Tibial artery (tissue), 4 donors: ENCODE measurements at regions not wholly inside any gene's neighbourhood (a gene's known extent, or its start where the extent isn't known, plus 50 kb on each side); places are given as distances from the start of the nearest gene placed in this dataset.
A peak's percentile ranks its signal among the peaks of the same experiment; 100 is the strongest.
"Not testable (repeated sequence)": the region's sequence is repeated elsewhere in the genome, so short reads cannot be mapped to it uniquely, and the experiment has no call there.

ENCODE experiments used
- DNase-seq, 2 donors: peaks; one replicate each; pipeline ENCODE4 v3.0.0-alpha.2; 2019
- H3K27ac ChIP-seq, 2 donors: fragments of 200-600 bp; sonication (generic) in 1 of 2; 1 replicate in 1 of 2; 2 replicates in 1 of 2; pipeline ENCODE4 v1.5.1; 2018 to 2019; ENCODE audit warnings: mild to moderate bottlenecking in 1 of 2
- H3K27me3 ChIP-seq, 2 donors: fragments of 200-600 bp; sonication (generic) in 1 of 2; one replicate each; pipeline versions ENCODE4 v1.5.1 to v1.6.0; 2016 to 2019
- H3K36me3 ChIP-seq, 3 donors: fragments of 200-600 bp; sonication (generic) in 2 of 3; one replicate each; pipeline ENCODE4 v1.5.1; 2016 to 2019; ENCODE audit warnings: mild to moderate bottlenecking in 2 of 3
- H3K4me1 ChIP-seq, 4 donors: fragments of 200-600 bp; sonication (generic) in 2 of 4; 1 replicate in 3 of 4; 2 replicates in 1 of 4; pipeline ENCODE4 v1.5.1; 2016 to 2019
- H3K4me3 ChIP-seq, 2 donors: fragments of 200-600 bp; sonication (generic) in 1 of 2; 1 replicate in 1 of 2; 2 replicates in 1 of 2; pipeline ENCODE4 v1.5.1; 2018 to 2019; ENCODE audit warnings: mild to moderate bottlenecking in 2 of 2
- H3K9me3 ChIP-seq, 3 donors: fragments of 200-600 bp; sonication (generic) in 1 of 3; one replicate each; pipeline ENCODE4 v1.5.1; 2016 to 2019
- intact Hi-C: fragments of 100-400 bp; cut with DNase I; formaldehyde crosslinking; loops from one replicate; pipeline ENCODE4 v1.15.0; 2023; ENCODE audit warnings: low total_unique reads
- TF ChIP-seq, protein P1 (sequence below), 2 experiments: fragments of 200-600 bp in 1 of 2; fragments of 450-650 bp in 1 of 2; IDR thresholded peaks; one replicate each; pipeline ENCODE4 v1.5.1; 2017 to 2019; ENCODE audit warnings: antibody characterized with exemption in 2 of 2, mild to moderate bottlenecking in 1 of 2, moderate library complexity in 1 of 2

DNA sequence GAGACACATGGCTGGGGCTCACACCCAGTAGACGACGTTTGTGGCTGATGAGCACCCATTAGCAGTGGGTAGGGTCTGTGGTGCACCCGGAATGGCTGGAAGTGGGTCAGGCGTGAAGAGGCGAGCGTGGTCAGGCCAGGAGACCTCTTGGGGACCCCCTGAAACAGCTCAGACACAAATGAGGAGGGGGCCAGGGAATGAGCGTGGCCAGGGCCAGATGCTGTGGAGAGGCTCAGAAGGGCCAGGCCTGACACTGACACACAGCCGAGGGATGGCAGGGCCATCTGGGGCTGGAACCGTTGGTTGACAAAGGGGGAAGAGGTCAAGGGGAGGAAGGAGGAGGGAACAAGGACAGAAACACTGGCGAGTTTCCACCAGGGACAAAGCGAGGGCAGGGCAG lies 162.8 kb downstream of the SHANK2 start:
- DNase-seq: no peak
- intact Hi-C loops: no loop called here
- Histone ChIP-seq H3K36me3 (no peaks in the 10 kb centered on the region), H3K27me3 (peaks cover 0 to 14% of the 10 kb centered on the region in 2 donors), H3K4me1 (no peaks in the 10 kb centered on the region), H3K27ac (no peak overlapping the region), H3K9me3 (no peaks in the 10 kb centered on the region), H3K4me3 (no peak overlapping the region)
- TF ChIP-seq, protein P1, sequence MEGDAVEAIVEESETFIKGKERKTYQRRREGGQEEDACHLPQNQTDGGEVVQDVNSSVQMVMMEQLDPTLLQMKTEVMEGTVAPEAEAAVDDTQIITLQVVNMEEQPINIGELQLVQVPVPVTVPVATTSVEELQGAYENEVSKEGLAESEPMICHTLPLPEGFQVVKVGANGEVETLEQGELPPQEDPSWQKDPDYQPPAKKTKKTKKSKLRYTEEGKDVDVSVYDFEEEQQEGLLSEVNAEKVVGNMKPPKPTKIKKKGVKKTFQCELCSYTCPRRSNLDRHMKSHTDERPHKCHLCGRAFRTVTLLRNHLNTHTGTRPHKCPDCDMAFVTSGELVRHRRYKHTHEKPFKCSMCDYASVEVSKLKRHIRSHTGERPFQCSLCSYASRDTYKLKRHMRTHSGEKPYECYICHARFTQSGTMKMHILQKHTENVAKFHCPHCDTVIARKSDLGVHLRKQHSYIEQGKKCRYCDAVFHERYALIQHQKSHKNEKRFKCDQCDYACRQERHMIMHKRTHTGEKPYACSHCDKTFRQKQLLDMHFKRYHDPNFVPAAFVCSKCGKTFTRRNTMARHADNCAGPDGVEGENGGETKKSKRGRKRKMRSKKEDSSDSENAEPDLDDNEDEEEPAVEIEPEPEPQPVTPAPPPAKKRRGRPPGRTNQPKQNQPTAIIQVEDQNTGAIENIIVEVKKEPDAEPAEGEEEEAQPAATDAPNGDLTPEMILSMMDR (IDR thresholded peaks at IDR 0.05): no peak

DNA sequence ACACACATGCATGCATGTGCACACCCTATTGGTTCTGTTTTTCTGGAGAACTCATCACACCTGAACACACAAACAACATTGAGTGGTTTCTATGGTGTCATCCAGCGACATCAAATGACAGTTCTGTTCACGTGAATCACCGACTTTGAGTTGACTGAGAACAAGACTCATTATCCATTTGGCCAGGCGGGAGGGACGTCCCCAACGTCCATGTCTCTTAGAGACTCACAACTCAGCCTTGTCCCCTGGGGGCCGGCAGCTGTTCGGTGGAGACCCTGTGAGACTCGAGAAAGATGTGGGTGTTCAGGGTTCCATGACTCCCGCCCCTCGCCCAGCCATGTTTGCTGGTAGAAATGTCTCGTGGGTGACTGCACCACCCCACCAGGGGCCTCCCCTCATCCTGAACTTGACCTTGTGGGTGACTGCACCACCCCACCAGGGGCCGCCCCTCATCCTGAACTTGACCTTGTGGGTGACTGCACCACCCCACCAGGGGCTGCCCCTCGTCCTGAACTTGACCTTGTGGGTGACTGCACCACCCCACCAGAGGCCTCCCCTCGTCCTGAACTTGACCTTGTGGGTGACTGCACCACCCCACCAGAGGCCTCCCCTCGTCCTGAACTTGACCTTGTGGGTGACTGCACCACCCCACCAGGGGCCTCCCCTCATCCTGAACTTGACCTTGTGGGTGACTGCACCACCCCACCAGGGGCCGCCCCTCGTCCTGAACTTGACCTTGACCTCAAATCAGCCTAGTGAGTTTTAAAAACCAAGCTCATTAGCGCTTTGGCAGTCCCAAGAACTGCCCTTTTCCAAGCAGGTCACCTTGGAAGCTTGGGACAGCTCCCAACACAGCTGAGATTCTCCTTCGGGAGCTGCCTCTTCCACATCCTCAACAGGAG lies 163.8 kb downstream of the SHANK2 start:
- intact Hi-C loops, H3K36me3 ChIP-seq: not testable (repeated sequence)
- peaks cover 0 to 14% of the 10 kb centered on the region in 2 donors for H3K27me3 ChIP-seq

DNA sequence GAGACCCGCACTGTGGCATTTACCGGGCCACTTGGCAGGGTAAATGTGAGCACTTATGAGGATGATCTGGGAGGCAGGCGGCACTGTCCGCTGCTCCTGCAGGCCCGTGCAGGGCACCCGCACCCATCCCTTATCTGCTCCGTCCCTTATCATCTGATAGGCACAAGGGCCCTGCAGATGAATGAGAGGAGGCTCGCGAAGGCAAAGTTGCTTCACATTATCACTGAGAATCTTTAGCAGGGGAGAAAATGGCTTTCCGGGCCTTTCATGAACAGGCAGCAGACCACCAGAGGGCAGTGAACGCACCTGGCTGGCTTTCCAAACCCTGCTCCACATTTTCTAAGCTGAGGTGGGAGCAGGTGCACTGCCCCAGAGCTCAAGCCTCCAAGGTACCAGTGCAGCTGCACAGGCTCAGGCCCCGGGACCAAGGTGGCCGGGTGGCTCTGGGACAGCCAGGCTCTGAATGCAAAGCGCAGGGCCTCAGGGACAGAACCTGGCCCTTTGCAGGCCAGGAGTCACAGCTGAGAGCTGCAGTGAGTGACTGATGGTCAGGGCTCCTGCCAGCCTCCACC lies 165.6 kb downstream of the SHANK2 start:
- intact Hi-C loops: no loop called here
- Histone ChIP-seq H3K27me3 (peaks cover 0 to 11% of the 10 kb centered on the region in 2 donors), H3K36me3 (no peaks in the 10 kb centered on the region), H3K9me3 (no peaks in the 10 kb centered on the region), H3K4me3 (no peak overlapping the region), H3K4me1 (no peaks in the 10 kb centered on the region), H3K27ac (no peak overlapping the region)
- TF ChIP-seq, protein P1 (IDR thresholded peaks at IDR 0.05): peak in 1 of 2 experiments; percentile 5
- DNase-seq: no peak

More for the DNA sequence above, 163.8 kb downstream of the SHANK2 start:
- DNase-seq, H3K27ac ChIP-seq, H3K4me1 ChIP-seq, H3K9me3 ChIP-seq, H3K4me3 ChIP-seq: not testable (repeated sequence)

DNA sequence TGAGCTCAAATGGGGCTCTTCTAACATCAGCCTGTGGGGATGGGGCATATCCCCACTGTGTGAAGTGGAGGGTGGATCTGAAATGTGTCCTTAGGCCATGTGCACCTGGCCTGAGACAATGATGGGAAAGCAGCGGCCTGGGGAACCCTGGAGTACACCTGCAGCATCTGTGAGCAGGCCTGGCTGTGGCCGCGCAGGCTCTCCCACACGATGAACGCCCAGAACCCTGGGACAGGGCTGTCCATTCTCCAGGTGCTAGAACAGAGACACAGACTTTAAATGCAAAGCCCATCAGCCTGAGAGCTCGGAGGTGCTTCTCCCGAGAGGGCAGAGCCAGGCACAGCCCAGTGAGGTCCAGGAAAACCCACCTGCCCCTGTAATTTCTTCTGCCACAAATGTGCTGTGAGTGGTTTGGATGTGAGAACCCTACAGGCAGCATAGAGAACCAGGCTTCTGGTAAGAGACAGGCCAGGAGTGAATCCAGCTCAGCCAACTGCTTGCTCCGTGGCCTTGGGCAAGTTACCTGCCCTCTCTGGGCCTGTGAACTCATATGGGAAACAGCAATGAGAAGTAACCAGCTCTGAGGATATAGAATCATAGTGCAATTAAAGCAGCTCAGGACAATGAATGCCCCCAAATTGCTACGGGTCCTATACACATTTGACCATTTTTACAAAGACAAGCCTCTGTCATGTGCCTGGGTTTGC lies 167.9 kb downstream of the SHANK2 start:
- intact Hi-C loops: no loop called here
- no peak for DNase-seq
- TF ChIP-seq, protein P1 (IDR thresholded peaks at IDR 0.05): no peak
- Histone ChIP-seq H3K4me3 (no peak overlapping the region), H3K27me3 (peaks cover 0 to 20% of the 10 kb centered on the region in 2 donors), H3K9me3 (no peaks in the 10 kb centered on the region), H3K27ac (no peak overlapping the region), H3K4me1 (no peaks in the 10 kb centered on the region), H3K36me3 (no peaks in the 10 kb centered on the region)

DNA sequence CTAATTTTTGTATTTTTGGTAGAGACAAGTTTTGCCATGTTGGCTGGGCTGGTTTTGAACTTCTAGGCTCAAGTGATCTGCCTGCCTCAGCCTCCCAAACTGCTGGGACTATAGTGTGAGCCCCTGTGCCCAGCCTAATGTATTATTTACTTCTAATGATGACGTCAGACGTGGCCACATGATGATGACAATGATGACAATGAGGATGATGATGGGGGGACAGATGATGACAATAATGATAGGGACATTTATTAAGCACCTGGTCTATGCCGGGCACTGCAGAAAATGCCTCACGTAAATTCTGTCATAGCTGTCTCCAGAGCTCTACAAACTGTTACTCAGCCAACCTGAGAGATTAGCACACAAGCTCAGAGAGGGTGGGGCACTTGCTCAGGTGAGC lies 169.3 kb downstream of the SHANK2 start:
- TF ChIP-seq, protein P1 (IDR thresholded peaks at IDR 0.05): no peak
- intact Hi-C loops: no loop called here
- Histone ChIP-seq H3K27me3 (peaks cover 0 to 13% of the 10 kb centered on the region in 2 donors), H3K4me1 (no peaks in the 10 kb centered on the region), H3K4me3 (no peak overlapping the region), H3K27ac (no peak overlapping the region), H3K9me3 (no peaks in the 10 kb centered on the region), H3K36me3 (no peaks in the 10 kb centered on the region)
- no peak for DNase-seq

DNA sequence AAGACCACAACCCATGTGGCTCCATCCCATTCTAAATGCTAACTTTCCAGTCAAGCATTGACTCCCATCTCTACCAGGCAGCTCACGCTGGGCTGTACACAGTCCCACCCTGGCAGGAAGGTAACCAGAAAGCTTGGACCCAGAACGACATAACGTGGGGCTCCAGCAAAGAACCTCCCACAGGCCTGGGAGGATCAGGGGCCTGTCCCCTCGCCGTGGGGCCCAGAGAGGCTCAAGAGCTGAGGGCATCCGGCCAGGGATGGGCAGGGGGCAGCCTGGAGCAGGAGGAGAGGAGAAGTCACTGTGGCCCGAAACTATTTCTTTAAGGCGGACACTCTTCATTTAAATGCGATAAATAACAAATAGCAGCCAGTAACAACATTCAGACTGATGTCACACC lies 169.9 kb downstream of the SHANK2 start:
- no peak overlapping the region for H3K27ac ChIP-seq
- peaks cover 0 to 4% (median 0%) of the 10 kb centered on the region in 3 donors for H3K9me3 ChIP-seq
- DNase-seq: no peak

More for the DNA sequence above, 169.9 kb downstream of the SHANK2 start:
- intact Hi-C loops: no loop called here
- TF ChIP-seq, protein P1 (IDR thresholded peaks at IDR 0.05): no peak
- H3K27me3 ChIP-seq: peaks cover 0 to 13% of the 10 kb centered on the region in 2 donors
- no peaks in the 10 kb centered on the region for H3K4me1 ChIP-seq
- no peak overlapping the region for H3K4me3 ChIP-seq
- no peaks in the 10 kb centered on the region for H3K36me3 ChIP-seq
